HG03135 (cell line): ENCODE measurements at regions not wholly inside any gene's neighbourhood (a gene's known extent, or its start where the extent isn't known, plus 50 kb on each side); places are given as distances from the start of the nearest gene placed in this dataset.

Experiments used
- ATAC-seq: cut with Tn5 transposase; IDR thresholded peaks from one replicate; pipeline ENCODE4 v1.9.1; 2021; ENCODE audit warnings: mild to moderate bottlenecking, moderate library complexity; ENCODE audit not compliant: unreplicated experiment

DNA sequence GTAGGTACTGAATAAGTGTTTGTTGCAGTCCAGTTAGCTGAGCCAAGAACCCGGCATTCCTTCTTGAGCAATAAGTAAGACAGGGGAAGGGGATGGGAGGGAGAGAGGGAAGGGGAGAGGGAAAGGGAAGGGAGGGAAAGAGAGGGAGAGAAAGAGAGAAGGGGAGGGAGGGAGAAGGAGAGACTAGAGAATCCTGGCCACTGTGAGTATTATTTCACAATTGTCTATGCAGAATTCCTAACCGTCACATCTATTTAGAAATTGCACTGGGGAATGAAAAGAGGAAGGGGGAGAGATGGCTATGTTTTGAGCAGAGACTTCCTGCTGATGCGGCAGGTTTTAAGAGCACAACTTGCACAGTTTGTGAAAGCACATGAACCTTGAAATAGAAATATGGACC is 251.4 kb upstream of the ZMIZ1 start:
- no peak for ATAC-seq

DNA sequence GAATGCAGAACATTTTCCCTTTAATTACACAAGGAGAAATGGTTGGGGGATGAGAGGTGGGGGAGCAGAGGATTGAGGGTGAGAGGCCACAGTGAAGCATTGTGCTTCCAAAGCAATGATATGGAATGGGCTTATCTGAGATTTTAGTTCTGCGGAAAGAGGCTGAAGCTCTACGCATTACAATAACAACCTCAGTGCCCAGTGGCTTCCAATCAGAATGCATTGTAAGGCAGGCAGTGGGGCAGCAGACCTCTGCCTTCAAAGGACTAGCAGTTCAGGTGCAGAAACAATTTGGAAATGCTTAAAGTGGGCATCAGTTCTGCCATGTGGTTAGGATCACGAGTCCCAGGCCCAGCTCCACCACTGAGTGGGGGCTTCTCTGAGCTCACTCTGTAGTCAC is 251.0 kb upstream of the ZMIZ1 start:
- ATAC-seq, result no peak

DNA sequence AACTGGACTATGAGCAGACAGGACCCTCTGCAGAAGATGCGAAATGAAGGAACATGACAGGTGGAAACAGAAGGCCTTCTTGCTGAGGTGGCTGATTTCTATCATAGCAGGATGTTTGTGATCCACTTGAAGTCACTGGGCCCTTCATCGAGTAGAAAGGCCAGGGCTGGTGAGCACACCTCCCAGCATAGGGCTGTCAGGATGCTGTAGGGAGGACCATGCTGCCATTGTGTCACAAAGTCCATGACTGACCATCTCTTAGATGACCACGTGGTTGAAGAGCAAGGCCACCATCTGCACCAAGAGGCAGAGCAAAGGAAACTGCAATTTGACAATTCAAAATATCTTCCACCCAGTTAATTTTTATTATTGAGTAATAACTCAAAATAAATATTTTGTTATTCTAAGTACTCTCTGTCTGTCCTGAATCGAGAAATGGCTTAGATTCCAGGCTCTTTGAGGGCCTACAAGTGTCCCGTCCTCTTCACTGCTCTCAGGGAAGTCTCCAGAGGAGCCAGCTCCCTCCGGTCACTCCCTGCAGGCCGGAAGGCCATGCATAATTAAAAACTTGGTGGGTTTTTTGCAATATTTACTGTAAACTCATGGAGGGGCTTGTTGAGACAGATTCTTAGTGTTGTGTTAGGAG is 249.3 kb upstream of the ZMIZ1 start:
- no peak for ATAC-seq

GRCh38 chr10:78820007-78820362 is 248.8 kb upstream of the ZMIZ1 start:
- ATAC-seq, result no peak

DNA sequence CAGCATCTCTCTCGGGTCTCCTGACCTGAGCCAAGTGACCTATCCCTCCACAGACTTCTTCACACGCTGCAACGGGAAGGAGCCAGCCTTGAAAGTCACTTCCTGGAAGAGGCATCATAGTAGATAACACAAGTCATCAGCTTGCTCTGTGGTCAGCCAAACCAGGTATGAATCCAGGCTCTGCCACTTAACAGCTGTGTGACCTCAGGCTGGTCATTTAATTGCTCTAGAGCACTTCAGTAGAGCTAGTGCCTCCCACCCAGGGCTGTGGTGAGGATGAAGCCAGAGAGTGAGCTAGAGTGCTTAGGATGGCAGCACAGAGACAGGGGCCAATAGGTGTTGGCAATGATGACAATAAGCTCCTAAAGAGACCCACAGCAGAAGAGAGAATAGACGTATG is 247.7 kb upstream of the ZMIZ1 start:
- ATAC-seq, result no peak

DNA sequence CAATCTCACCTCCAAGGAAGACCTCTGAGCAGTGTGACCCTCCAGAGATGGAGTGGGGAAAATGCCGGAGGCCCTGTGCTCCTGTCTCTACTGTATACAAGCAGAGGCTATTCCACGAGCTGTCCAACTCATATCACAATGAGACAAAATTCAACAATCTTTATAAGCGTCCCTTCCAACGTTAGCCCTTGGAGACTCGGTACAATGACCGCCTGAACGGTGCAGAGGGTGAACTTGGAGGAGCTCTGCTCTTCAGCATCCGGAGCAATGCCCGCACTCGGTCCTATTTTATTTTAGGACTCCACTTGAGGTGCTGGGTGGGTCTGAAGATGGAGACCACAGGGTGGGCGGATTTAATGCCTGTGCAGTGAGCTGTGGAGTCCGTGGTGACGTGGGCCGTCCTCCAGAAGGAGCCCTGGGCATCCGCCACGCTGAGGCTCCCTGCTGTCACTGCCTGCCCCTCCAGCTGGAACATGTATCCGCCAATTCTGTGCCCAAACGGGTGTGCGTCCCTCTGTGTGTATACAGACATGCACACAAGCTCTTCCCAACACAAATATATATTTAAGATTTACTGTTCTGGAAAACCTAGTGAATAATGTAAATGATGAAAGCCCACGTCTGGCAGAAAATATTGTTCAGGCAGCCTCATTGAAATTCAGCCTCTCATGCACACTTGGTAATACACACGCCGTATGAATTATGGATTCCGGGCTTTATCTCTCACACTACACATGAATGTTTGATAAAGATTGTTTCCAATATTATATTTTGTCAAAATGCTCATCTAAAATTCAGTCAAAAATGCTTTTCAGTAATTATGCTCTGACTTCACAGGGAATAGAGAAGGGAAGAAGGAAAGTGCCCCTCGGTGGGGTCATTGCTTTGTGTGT is 239.9 kb upstream of the ZMIZ1 start:
- ATAC-seq, result no peak

DNA sequence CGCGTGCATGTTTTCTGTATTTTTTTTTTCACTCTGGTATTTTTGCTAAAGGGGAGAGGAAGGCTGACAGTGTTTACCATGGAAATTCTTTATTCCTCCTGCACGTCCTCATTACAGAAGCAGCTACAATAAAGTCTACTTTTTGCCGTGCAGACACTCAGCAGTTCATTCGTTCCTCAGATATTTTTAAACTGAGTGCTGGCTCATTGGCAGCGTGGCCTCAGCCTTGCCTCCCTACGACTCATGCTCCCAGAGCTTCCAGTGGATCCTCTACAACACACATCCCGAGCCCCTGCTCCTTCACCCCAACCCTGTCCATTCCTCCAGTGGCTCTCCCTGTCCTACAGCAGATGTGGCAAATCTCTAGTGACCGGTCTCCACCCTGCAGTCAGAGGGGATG is 239.2 kb upstream of the ZMIZ1 start:
- ATAC-seq, result no peak

DNA sequence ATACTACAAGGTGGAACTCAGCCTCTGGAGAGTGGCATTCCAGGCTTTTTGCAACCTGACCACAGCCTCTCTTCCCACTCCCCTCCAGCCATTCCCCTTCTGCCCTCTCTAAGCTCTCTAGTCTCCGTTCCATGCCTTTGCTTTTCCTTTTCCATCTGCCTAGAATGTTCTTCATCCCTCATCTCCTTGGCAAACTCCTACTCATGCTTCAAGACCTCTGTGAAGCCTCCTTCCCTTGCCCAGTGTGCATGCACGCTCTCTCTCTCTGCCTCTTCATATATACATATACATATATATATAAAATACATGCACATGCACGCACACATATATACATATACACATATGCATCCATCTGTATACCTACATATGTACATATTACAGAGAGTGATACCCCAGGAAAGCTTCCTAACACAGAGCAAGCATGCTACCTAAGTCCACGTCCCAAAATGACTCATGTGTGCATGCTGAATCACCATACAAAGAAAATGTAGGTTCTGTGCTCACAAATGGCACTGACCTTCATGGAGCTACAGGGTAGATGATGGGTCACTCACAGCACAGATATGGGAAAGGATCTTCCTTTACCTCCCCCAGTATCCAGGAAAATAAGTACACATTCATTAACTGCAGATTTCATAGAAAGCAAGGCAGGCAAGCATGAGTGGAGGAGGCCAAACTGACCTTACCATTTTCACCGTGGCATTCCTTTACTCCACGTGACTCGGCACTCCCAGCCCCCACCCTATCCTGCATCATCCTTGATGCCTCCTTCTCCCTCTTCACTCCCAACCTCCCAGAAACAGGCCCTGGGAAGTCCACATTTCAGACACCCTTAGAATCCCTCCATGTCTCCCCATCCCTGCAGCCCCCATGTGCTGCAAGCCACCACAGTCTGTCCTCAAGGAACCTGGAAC is 238.4 kb upstream of the ZMIZ1 start:
- ATAC-seq, result no peak

DNA sequence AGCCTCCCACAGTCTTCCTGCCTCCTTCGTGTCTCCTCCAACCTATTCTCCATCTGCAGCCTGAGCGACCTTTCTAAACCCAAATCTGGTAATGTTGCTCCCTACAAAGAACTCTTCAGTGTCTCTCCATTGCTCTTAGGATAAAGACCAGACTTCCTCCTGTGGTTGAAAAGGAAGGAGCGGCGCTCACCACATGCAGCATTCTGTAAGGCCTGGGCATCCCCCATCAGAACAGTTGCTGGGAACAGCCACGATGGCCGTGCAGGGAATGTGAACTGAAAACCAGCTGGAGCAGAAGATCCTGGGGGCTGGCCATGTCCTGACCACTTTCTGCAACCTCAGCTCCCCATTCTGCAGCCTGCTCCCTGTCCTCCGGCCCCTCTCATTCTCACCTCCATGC is 237.8 kb upstream of the ZMIZ1 start:
- no peak for ATAC-seq

DNA sequence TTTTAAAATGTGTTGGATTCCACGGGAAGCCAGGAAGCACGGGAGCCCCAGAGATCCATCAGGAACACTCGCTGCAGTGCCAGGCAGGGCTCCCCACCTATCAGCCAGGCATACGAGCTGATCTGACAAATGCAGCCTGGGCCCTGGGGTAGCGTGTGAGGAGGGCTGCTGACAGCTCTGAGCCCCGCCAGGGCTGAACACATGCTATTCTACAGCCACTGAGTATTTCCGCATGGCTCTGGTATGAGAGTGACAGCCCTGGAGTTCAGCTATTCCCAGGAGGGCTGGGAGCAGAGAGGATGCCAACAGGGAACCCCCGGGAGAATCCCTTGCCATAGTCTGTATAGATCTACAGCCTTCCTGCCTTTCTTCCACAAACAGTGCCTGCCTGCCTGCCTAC is 237.3 kb upstream of the ZMIZ1 start:
- ATAC-seq, result no peak

GRCh38 chr10:78832281-78832680 is 236.5 kb upstream of the ZMIZ1 start:
- no peak for ATAC-seq

- ATAC-seq, result no peak
Observed at GRCh38 chr10:78838141-78838657, 230.6 kb upstream of the ZMIZ1 start.

GRCh38 chr10:78843495-78843894 is 225.3 kb upstream of the ZMIZ1 start:
- ATAC-seq, result no peak

DNA sequence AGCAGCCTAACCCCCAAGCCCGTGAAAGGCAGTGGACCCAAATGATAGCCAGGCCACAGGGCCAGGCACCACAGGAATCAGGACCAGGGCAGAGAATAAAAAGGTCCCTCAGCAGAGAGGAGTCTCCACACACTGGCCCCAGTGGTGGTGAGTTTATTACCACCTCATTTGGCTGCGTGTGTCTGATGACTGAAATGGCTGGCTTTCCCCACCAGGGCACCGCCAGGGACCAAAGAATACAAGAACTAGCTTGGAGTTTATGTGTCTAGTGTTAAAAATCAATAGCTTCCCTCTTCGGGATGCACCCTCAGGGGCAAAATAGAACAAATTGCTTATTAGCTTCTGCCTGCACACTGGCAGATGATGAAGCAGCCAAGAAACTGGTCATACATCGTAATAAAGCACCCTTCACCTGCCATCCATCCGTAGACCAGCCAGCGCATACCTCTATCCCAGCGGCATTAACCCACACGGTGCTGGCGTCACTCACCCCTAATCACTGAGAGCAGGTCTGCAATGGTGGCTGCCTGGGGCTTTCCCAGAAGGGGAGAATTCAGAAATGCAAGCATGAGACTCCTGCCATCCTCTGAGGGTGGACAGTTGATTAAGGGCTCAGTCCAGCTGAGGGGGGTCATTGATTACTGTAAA is 223.7 kb upstream of the ZMIZ1 start:
- ATAC-seq, result no peak

DNA sequence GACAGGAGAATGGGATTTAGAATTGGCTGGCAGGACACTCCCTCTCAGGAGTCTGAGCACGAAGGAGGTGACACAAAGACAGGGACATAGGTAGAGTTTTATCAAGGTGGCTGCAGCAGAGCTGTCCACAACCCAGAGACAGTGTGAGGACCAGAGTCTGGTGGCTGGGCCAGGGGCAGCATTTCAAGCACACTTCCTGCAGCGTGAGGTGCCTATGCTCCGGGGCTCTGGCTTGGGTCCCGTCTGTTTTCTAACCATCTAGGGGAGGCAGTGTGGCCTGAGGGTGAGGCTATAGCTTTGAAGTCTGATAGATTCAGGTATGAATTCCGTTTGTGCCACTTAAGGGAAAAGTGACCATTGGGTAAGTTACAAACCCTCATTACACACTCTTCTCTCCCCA is 222.7 kb upstream of the ZMIZ1 start:
- no peak for ATAC-seq

DNA sequence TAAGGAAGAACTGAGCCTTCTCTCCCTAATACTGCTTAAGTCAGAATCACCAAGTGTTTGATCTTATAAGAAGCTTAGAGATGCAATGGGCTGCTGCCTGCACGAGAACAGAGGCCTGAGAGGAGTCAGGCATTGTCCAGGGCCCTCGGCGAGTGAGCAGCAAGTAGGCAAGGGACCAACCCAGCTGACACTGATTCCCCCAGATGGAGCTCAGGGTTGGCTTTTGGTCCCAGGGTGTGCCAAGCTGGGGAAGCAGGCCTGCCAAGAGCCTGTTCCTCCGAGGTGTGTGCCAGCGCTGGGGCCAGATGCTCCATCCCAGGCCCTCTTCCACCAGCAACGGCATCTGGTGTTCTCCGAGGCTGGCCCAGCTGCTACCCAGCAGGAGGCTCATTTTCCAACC is 222.0 kb upstream of the ZMIZ1 start:
- ATAC-seq, result no peak

- no peak for ATAC-seq
Observed at GRCh38 chr10:78847485-78847884, 221.3 kb upstream of the ZMIZ1 start.

- no peak for ATAC-seq
Observed at GRCh38 chr10:78849115-78849514, 219.7 kb upstream of the ZMIZ1 start.

- ATAC-seq, result no peak
Observed at GRCh38 chr10:78849731-78850130, 219.0 kb upstream of the ZMIZ1 start.

DNA sequence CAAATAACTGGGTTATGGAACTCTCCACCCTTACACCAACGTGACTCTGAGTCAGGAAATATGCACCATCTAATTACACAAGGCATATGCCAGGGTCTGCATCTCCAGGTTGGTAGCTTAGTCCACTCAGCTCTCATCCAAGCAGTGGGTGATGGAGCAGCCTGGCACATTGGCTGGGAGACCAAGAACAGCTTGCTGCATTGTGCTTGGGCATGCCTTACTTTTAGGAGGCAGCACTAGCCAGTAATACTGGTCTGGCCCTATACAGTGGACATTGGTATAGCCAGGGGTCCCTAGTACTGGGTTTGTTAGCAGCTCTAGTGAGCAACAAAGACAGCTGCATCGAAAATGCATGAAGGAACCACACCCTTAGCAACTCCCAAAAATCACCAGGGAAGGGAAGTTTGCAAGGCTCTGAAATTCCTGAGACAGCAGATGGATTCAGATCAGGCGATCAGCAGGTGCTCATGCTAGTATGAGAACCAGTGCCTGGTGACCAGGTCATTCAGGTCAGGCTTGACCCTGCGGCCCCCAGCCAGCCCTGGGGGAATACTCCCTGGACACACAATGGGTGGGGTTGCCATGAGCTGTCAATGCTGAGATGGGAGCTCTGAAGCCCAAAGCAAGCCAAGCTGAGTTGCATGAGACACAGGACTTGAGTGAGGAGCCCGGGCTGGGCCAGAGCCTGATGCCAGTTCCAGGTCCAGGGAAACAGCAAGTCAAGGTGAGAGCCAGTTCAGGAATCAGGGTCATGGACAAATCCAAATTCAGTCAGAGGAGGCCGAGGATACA is 217.9 kb upstream of the ZMIZ1 start:
- no peak for ATAC-seq
